Osteoblast (primary cell): ENCODE measurements at regions not wholly inside any gene's neighbourhood (a gene's known extent, or its start where the extent isn't known, plus 50 kb on each side); places are given as distances from the start of the nearest gene placed in this dataset.

Experiments
- DNase-seq: peaks from one replicate; pipeline ENCODE4 v3.0.0; 2011; ENCODE audit warnings: low spot score, mixed read lengths; ENCODE audit not compliant: insufficient read length; ENCODE audit errors: missing footprints
- H2AFZ ChIP-seq: 2 replicates; pipeline ENCODE4 v1.6.0; 2011; ENCODE audit warnings: mild to moderate bottlenecking, low read length
- H3K27ac ChIP-seq: 2 replicates; pipeline ENCODE4 v1.5.1; 2011; ENCODE audit warnings: mild to moderate bottlenecking, low read depth, low read length, moderate library complexity
- H3K27me3 ChIP-seq: 2 replicates; pipeline ENCODE4 v1.6.0; 2012; ENCODE audit warnings: mild to moderate bottlenecking, control low read depth, inconsistent platforms, low read length, moderate library complexity; ENCODE audit not compliant: insufficient read depth
- H3K36me3 ChIP-seq: 2 replicates; pipeline ENCODE4 v1.5.1; 2011; ENCODE audit warnings: mild to moderate bottlenecking, low read length, control low read depth, moderate library complexity; ENCODE audit not compliant: insufficient read depth
- H3K4me1 ChIP-seq: 2 replicates; pipeline ENCODE4 v1.5.1; 2011; ENCODE audit warnings: mild to moderate bottlenecking, low read length, control low read depth, moderate library complexity; ENCODE audit not compliant: insufficient read depth
- H3K4me2 ChIP-seq: 2 replicates; pipeline ENCODE4 v1.6.0; 2011; ENCODE audit warnings: mild to moderate bottlenecking, low read length; ENCODE audit not compliant: insufficient read depth
- H3K4me3 ChIP-seq: fragments of 200-600 bp; sonication (generic); 3 replicates; pipeline ENCODE4 v1.5.1; 2012; ENCODE audit warnings: mild to moderate bottlenecking, low read length, inconsistent platforms; ENCODE audit not compliant: insufficient read depth
- H3K79me2 ChIP-seq: 2 replicates; pipeline ENCODE4 v1.6.0; 2012; ENCODE audit warnings: mild to moderate bottlenecking, low read length, control low read depth, inconsistent platforms; ENCODE audit not compliant: insufficient read depth
- H3K9me3 ChIP-seq: 2 replicates; pipeline ENCODE4 v1.5.1; 2011; ENCODE audit warnings: low read depth, low read length, control low read depth
- H4K20me1 ChIP-seq: 2 replicates; pipeline ENCODE4 v1.6.0; 2012; ENCODE audit warnings: mild to moderate bottlenecking, low read length, control low read depth; ENCODE audit not compliant: insufficient read depth
- TF ChIP-seq, protein P1 (sequence below): IDR thresholded peaks from 2 replicates; pipeline ENCODE4 v1.5.1; 2011; ENCODE audit warnings: mild to moderate bottlenecking, low read depth, low read length, moderate library complexity; ENCODE audit errors: extremely low read depth

DNA sequence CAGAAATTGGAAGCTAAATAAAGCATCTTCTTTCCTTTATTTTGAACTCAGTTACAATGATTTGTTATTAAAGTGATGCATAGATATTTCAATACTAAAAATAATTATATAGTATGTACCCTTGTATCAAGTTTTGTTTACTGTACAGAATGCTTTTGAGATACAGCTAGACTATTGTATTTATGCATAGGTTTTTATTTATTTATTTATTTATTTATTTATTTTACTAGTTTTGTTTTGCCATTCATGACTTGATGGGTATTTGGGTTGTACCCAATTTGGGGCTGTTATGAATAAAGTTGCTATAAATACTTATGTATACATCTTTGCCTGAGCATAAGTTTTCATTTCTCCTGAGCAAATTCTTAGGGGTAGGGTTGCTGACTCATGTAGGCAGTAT lies 118.7 kb upstream of the NXPH2 start:
- no peaks in the 10 kb centered on the region for H3K36me3 ChIP-seq
- H3K4me2 ChIP-seq: no peak overlapping the region
- no peaks in the 10 kb centered on the region for H3K9me3 ChIP-seq
- no peaks in the 10 kb centered on the region for H3K79me2 ChIP-seq
- H3K27me3 ChIP-seq: no peaks in the 10 kb centered on the region
- no peaks in the 10 kb centered on the region for H3K4me1 ChIP-seq
- no peak overlapping the region for H2AFZ ChIP-seq
- TF ChIP-seq, protein P1, sequence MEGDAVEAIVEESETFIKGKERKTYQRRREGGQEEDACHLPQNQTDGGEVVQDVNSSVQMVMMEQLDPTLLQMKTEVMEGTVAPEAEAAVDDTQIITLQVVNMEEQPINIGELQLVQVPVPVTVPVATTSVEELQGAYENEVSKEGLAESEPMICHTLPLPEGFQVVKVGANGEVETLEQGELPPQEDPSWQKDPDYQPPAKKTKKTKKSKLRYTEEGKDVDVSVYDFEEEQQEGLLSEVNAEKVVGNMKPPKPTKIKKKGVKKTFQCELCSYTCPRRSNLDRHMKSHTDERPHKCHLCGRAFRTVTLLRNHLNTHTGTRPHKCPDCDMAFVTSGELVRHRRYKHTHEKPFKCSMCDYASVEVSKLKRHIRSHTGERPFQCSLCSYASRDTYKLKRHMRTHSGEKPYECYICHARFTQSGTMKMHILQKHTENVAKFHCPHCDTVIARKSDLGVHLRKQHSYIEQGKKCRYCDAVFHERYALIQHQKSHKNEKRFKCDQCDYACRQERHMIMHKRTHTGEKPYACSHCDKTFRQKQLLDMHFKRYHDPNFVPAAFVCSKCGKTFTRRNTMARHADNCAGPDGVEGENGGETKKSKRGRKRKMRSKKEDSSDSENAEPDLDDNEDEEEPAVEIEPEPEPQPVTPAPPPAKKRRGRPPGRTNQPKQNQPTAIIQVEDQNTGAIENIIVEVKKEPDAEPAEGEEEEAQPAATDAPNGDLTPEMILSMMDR: no peak
- no peak overlapping the region for H3K4me3 ChIP-seq
- H3K27ac ChIP-seq: no peak overlapping the region
- H4K20me1 ChIP-seq: no peaks in the 10 kb centered on the region
- DNase-seq: no peak

DNA sequence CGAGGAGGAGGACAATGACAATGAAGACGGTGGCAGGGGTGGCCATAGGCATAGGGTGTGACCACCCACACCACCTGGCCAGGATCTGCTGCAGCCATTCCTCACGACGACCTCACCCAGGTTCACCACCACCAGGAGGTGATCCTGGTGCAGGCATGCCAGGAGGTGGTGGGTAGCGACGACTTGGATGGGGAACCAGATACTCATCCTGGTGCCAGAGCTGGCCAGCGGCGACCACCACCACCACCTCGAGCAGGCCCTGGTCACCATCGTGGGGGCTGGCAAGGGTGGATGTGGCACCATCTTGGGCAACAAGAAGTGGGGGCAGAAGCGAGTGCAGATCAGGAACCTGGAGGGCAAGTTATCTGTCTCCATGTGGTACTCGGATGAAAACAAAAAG lies 117.1 kb upstream of the NXPH2 start:
- Histone ChIP-seq H4K20me1 (no peaks in the 10 kb centered on the region), H3K4me2 (no peak overlapping the region), H3K9me3 (no peaks in the 10 kb centered on the region), H3K4me1 (no peaks in the 10 kb centered on the region), H3K79me2 (no peaks in the 10 kb centered on the region), H3K4me3 (no peak overlapping the region), H3K27ac (no peak overlapping the region), H3K36me3 (no peaks in the 10 kb centered on the region), H3K27me3 (no peaks in the 10 kb centered on the region), H2AFZ (no peak overlapping the region)
- no peak for DNase-seq
- TF ChIP-seq, protein P1: no peak

DNA sequence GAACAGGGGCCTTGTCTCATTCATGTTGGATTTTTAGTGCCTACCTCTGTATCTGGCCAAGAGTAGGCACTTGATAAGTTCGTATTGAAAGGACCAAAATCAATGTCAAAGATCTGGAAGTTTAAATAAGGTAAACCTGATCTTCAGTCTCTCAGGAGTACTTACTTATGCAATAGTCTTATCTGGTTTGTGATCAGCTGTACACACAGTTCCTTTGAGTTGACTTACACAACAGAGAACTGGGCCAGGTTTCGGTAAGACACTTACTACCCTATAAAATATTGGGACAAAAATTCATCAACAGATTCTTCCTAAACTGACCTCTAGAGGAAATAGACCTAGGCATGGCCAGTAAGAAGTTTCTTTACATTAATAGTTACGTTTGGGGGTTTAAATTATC lies 113.6 kb upstream of the NXPH2 start:
- TF ChIP-seq, protein P1: no peak
- no peaks in the 10 kb centered on the region for H3K4me1 ChIP-seq

DNA sequence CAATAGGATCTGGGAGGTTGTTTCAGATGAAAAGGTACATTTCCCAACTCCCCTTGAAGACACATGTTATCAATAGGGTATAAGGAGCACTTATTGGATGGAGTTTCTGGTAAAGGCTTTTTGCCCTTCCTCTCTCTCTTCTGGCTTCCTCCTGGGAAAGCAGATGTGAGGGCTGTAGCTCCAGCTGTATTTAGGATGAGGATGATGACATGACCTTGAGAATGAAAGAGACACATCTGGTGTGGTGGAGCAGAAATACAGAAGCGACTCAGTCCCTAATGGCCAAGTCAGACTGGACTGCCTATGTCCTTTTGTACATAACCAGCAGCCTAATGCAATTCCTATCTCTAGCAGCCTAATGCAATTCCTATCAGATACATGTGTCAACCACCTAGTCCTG lies 100.9 kb upstream of the NXPH2 start:
- peak; percentile 60 for DNase-seq
- TF ChIP-seq, protein P1: no peak
- no peaks in the 10 kb centered on the region for H3K4me1 ChIP-seq
- no peak overlapping the region for H3K4me2 ChIP-seq
- no peak overlapping the region for H3K4me3 ChIP-seq
- H3K27me3 ChIP-seq: no peaks in the 10 kb centered on the region
- H3K27ac ChIP-seq: no peak overlapping the region
- no peaks in the 10 kb centered on the region for H3K36me3 ChIP-seq
- no peak overlapping the region for H2AFZ ChIP-seq
- no peaks in the 10 kb centered on the region for H3K79me2 ChIP-seq
- H3K9me3 ChIP-seq: no peaks in the 10 kb centered on the region
- H4K20me1 ChIP-seq: no peaks in the 10 kb centered on the region

More for the DNA sequence above, 113.6 kb upstream of the NXPH2 start:
- Histone ChIP-seq H3K79me2 (no peaks in the 10 kb centered on the region), H2AFZ (no peak overlapping the region), H3K4me2 (no peak overlapping the region), H4K20me1 (no peaks in the 10 kb centered on the region), H3K27me3 (no peaks in the 10 kb centered on the region), H3K4me3 (no peak overlapping the region), H3K27ac (no peak overlapping the region), H3K9me3 (no peaks in the 10 kb centered on the region), H3K36me3 (no peaks in the 10 kb centered on the region)
- DNase-seq: no peak
